ENCODE measurements at regions not wholly inside any gene's neighbourhood (a gene's known extent, or its start where the extent isn't known, plus 50 kb on each side); places are given as distances from the start of the nearest gene placed in this dataset.

- in situ Hi-C loops (cut with MboI; ENCODE audit: low sequenced_read_pairs, unreplicated experiment), result no loop called here
- TF ChIP-seq, protein P1, sequence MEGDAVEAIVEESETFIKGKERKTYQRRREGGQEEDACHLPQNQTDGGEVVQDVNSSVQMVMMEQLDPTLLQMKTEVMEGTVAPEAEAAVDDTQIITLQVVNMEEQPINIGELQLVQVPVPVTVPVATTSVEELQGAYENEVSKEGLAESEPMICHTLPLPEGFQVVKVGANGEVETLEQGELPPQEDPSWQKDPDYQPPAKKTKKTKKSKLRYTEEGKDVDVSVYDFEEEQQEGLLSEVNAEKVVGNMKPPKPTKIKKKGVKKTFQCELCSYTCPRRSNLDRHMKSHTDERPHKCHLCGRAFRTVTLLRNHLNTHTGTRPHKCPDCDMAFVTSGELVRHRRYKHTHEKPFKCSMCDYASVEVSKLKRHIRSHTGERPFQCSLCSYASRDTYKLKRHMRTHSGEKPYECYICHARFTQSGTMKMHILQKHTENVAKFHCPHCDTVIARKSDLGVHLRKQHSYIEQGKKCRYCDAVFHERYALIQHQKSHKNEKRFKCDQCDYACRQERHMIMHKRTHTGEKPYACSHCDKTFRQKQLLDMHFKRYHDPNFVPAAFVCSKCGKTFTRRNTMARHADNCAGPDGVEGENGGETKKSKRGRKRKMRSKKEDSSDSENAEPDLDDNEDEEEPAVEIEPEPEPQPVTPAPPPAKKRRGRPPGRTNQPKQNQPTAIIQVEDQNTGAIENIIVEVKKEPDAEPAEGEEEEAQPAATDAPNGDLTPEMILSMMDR (IDR thresholded peaks at IDR 0.05; ENCODE audit: borderline replicate concordance, control extremely low read depth, extremely low read depth, insufficient read depth, missing control alignments), result no peak
- no peak for DNase-seq (ENCODE audit: low spot score)
Observed at GRCh38 chr3:59101231-59101736, 51.5 kb upstream of the CFAP20DC start.
